GM21619 (cell line): ENCODE measurements at regions not wholly inside any gene's neighbourhood (a gene's known extent, or its start where the extent isn't known, plus 50 kb on each side); places are given as distances from the start of the nearest gene placed in this dataset.
"Not testable (repeated sequence)": the region's sequence is repeated elsewhere in the genome, so short reads cannot be mapped to it uniquely, and the experiment has no call there.

Source experiments
- ATAC-seq: cut with Tn5 transposase; IDR thresholded peaks from one replicate; pipeline ENCODE4 v1.9.1; 2021; ENCODE audit not compliant: unreplicated experiment

DNA sequence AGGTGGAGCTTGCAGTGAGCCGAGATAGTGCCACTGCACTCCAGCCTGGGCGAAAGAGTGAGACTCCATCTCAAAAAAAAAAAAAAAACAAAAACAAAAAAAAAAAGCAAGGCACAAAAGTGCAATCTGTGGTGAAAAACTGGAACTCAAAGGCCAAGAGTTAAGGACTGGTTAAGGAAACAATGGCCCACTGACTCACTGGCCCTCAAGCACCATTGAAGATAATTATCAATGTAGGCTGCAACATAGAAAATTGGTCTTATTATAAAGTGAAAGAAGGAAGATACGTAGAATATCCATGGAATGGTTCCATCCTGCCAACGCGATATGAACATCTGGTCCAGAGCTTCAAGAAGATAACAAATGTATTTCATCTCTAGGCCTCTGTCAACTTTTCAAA lies 444.2 kb downstream of the SOX9 start:
- ATAC-seq, result no peak

GRCh38 chr17:72565758-72566157 lies 444.9 kb downstream of the SOX9 start:
- ATAC-seq, result no peak

DNA sequence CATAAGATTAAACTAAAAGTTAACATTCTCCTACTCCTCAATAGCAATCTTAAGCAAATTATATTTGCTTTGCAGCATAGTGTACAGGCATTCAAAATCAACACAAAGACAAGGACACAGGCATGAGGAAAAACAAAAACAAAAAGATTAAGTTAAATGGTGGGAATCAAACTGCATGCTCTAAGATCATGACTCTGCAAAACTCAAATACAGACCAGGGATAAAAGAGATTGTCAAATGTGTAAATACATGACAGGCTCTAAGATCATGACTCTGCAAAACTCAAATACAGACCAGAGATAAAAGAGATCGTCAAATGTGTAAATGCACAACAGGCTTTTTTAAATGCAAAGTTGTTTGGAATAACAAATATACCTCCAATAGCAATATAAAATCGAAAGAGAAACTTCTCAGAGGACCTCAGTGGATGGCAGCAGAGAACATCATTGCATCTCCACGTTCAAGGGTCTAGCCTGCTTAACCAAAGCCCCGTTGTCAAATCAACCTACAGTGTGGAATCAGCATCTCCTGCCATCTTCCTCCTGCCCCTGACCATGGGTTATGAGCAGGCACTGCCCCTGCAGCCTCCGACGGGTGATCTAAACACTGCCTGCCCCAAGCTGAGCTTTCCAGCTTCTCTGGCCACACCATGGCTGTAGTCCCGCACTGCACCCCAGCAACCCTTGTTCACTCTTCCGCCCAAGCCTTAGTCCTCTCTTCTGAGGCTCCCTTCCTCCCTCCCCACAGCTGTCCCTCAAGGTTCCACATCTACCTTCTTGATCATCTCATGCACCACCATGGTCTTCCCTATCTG lies 446.1 kb downstream of the SOX9 start:
- ATAC-seq, result no peak

DNA sequence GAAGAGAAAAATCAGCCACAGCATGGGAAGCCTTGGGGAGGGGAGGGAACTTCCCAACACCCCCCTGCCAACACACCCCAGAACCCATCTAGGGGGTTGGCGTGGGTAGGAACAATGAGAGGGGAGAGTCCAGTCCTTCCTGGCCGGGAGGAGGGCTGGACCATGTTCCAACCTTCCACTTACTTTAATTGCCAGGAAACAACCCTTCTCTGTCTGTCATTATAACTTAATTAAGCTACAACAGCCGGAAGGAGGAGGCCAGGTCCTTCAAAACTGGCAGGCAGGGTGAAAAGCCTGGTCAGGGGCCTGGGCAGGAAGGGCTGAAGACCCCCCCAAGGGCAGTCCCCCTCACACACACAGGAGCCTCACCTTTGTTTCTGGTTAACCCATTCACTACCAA lies 447.0 kb downstream of the SOX9 start:
- no peak for ATAC-seq

DNA sequence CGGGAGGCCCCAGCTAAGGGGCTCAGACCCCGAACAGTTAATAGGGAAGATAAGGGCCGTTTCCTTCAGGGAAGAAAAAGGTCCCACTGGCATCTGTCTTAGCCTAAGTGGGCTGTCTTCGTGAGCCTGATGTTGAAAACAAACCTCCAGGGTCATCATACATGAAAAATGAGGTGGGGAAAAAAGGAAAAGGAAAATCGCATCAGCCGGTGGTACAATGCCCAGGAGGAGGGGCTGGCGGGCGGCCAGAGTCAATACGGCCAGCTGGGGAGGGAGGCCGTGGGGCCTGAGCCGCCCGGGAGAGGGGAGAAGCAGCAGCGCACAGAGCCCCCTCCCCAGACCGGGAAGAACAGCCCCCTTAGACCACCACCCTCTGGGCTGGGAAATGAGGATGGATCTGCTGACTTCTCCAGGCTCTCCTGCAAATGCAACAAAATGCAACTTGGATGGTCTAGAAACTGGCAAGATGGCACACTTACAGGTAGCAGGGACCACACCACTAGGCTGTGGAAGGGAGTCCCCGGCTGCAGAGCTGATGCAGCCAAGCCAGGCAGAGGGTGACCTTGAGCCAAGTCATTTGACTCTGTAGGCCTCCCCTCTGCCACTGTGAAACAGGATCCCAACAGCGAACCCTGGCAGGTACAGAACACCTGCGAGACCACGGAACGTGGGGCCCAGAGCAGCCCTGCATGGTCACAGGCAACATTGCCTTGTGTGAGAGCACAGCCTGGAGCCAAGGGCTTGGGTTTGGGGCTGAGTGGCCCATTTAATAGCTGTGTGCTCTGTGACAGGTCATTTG lies 448.5 kb downstream of the SOX9 start:
- ATAC-seq, result no peak

DNA sequence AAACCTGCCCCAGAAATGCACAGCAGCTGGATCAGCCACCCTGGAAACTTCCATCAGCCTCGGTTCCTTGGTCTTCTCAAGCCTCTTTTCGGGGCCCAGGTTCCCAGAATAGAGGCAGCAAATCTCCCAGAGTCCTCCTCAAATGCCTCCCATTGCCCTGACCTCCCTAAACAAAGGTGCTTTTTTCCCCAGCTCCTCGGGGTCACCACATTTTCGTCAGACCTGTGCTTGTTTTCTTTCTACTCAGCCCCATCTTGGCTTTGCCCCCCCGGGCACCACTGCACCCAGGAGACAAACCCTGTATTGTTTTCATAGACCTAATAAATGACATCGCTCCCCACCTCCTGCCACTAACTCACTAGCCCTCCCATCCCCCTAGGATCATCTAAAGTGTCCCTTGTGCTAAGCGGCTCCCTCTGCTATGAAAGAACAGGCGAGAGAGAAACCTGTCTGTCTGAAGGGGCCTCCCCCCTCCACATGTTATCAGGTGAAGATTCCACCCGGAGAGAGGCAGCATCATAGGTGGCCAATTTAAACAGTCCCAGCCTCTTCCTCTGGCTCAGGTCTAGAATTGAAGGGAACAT lies 451.1 kb downstream of the SOX9 start:
- no peak for ATAC-seq

GRCh38 chr17:72572604-72573491 lies 452.0 kb downstream of the SOX9 start:
- no peak for ATAC-seq

- not testable (repeated sequence) for ATAC-seq
Observed at GRCh38 chr17:72573492-72573801, 452.6 kb downstream of the SOX9 start.

DNA sequence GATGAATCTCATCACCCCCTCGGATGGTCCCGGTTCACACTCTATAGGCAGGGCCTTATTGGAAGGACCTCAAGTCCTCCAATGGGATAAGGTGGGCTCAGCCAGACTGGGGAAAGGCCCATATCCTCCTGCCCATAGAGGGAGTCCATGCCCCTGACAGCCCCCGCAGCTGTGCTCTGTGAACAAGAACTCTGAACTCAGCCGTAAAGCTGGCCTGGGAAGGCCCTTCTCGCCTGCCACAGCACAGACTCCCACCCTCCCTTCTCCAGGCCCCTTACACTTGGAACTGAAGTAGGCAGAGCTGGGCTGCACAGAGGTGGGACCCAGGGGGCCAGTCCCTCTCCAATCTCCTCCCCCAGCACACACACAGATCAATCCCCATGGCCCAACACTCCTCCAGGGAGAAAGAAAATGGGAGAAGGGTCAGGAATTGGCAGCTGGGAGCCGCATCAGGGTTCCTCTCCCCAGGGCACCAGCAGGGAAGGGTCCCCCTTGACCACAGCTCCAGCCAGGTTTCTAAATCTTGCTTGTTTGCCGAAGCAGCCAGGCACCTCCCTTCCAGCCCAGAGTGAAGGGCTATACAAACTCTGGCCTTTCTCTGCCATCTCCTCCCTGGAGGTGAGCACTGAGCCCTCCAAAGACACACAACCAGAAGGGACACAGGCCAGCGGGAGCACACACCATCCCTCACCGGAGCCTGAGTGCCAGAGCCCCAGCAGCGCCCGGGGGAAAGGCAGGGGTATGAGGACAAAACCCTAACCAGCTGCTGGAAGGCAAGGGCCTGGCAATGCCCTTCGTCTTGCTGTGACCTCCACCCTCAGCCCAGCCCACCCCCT lies 454.1 kb downstream of the SOX9 start:
- ATAC-seq, result no peak

GRCh38 chr17:72575542-72576233 lies 454.9 kb downstream of the SOX9 start:
- no peak for ATAC-seq

- ATAC-seq, result no peak
Observed at GRCh38 chr17:72576289-72576759, 455.5 kb downstream of the SOX9 start.

DNA sequence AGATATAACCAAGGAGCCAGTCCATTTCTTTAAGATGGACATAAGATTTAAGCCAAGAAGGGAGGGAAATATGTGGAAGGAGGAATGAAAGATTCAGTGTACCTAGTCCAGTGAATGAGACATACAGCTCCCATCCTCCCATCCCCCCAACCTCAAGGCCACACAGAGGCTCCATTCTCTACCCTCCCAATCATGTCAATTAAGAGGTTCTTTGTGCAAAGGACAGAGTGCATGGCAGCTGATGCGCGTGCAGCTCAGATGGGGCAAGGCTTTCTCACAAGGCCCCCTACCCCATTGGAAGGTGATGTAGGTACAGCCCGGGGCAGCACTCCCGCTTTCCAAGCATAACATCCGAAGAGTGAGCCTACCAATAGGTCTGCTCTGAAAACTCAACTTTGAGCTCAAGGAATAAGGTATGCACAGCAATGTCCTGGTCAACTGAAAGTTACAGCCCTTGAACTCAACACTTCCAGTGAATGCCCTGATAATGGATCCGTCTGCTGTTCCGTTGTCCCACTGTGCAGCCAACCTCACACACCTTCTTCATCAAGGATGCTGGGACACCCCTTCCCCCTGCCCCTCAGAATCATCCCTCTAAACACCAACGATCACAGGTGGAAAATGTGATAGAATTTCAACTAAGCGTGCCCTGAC lies 458.1 kb downstream of the SOX9 start:
- ATAC-seq, result no peak

DNA sequence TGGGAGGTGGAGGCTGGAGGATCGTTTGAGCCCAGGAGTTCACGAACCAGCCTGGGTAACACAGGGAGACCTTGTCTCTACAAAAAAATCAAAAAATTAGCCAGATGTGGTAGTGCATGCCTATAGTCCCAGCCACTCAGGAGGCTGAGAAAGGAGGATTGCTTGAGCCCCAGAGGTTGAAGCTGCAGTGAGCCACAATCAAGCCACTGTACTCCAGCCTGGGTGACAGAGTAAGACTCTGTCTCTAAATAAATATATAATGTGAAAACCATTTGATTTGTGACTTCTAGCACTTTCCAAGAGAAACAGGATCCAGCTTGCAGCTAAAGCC lies 459.1 kb downstream of the SOX9 start:
- no peak for ATAC-seq

DNA sequence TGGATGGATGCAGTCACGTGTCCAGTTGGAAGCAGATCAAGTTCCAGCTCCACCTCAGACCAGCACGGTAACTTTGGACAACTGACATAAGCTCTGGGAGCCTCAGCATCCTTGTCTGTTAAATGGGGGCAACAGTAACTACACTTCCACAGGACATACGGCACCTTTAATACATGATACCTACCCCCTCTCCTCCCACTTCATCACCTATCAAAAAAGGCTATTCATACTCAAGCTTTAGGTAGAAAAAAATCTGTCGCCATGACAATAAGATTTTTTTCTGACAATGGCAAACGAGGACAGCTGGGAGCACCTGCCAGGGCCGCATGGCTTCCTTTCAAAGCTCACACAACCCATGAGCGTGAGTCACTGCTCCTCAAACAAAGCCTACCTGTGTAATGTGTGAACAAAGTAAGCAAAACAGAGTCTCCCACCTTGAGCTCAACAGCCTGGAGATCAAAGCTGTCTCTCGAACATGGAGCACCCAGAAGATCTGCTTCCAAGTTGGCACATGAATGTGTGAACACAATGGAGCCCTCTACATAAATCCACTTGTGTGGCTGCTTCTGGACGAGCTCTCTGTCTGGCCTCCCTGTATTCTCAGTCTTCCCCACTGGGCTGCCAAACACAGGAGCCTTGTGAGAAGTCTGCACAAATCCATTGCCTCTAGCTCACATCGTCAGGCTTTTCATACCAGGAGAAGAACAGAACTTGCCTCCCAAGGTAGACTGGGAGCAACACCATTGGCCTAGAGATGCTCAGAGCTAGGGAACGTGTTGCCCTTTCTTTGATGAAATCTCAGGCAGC lies 459.7 kb downstream of the SOX9 start:
- ATAC-seq, result no peak

GRCh38 chr17:72587156-72587555 lies 466.3 kb downstream of the SOX9 start:
- ATAC-seq, result no peak

GRCh38 chr17:72587773-72588511 lies 467.1 kb downstream of the SOX9 start:
- ATAC-seq, result no peak

- ATAC-seq, result no peak
Observed at GRCh38 chr17:72588561-72588960, 467.7 kb downstream of the SOX9 start.

DNA sequence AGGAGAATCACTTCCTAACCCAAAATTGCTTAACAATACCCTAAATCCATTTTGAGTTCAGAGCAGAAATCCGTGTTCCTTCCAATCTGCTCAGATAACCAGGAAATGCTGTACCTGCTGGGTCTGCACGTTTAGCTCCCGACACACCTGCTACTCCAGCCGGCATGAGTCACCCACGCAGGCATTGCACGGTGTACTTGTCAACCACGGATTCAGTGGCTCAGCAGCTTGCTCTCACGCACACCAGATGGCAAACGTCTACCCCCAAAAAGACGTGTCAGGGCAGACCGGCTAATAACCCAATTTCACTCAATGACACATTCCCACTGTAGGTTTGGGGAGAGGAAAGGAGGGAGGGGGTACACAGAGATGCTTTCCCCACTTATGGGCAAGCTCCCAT lies 468.1 kb downstream of the SOX9 start:
- ATAC-seq, result no peak
